GM19397 (cell line): ENCODE measurements at regions not wholly inside any gene's neighbourhood (a gene's known extent, or its start where the extent isn't known, plus 50 kb on each side); places are given as distances from the start of the nearest gene placed in this dataset.
"Not testable (repeated sequence)": the region's sequence is repeated elsewhere in the genome, so short reads cannot be mapped to it uniquely, and the experiment has no call there.

Experiments used
- ATAC-seq: cut with Tn5 transposase; IDR thresholded peaks from one replicate; pipeline ENCODE4 v1.9.1; 2021; ENCODE audit warnings: mild to moderate bottlenecking, moderate library complexity; ENCODE audit not compliant: unreplicated experiment

GRCh38 chr17:31686495-31686894, 172.5 kb downstream of the COPRS start:
- no peak for ATAC-seq

- no peak for ATAC-seq
These were observed 174.1 kb downstream of the COPRS start for GRCh38 chr17:31684901-31685300.

- ATAC-seq, result no peak
These were observed 178.9 kb downstream of the COPRS start for GRCh38 chr17:31680126-31680525.

GRCh38 chr17:31679667-31680066, 179.4 kb downstream of the COPRS start:
- ATAC-seq, result no peak

GRCh38 chr17:31678431-31678830, 180.6 kb downstream of the COPRS start:
- ATAC-seq, result no peak

GRCh38 chr17:31677681-31678080, 181.4 kb downstream of the COPRS start:
- ATAC-seq, result no peak

GRCh38 chr17:31677036-31677435, 182.0 kb downstream of the COPRS start:
- ATAC-seq, result no peak

- not testable (repeated sequence) for ATAC-seq
These were observed 183.7 kb downstream of the COPRS start for GRCh38 chr17:31675392-31675791.

GRCh38 chr17:31674717-31675349, 184.2 kb downstream of the COPRS start:
- ATAC-seq, result no peak

- no peak for ATAC-seq
These were observed 184.7 kb downstream of the COPRS start for GRCh38 chr17:31674305-31674704.

GRCh38 chr17:31673076-31673475, 186.0 kb downstream of the COPRS start:
- no peak for ATAC-seq

GRCh38 chr17:31672161-31672819, 186.8 kb downstream of the COPRS start:
- ATAC-seq, result no peak

GRCh38 chr17:31663576-31663975, 195.5 kb downstream of the COPRS start:
- ATAC-seq, result no peak

- no peak for ATAC-seq
These were observed 198.4 kb downstream of the COPRS start for GRCh38 chr17:31660684-31661083.

- no peak for ATAC-seq
These were observed 201.2 kb downstream of the COPRS start for GRCh38 chr17:31657876-31658275.

- ATAC-seq, result no peak
These were observed 204.1 kb downstream of the COPRS start for GRCh38 chr17:31654936-31655335.

GRCh38 chr17:31653691-31654090, 205.4 kb downstream of the COPRS start:
- ATAC-seq, result no peak

GRCh38 chr17:31650756-31651520, 208.1 kb downstream of the COPRS start:
- no peak for ATAC-seq

- ATAC-seq, result no peak
These were observed 209.7 kb downstream of the COPRS start for GRCh38 chr17:31649302-31649701.

GRCh38 chr17:31647661-31648060, 211.4 kb downstream of the COPRS start:
- ATAC-seq, result no peak

- no peak for ATAC-seq
These were observed 212.4 kb downstream of the COPRS start for GRCh38 chr17:31646642-31647041.

- no peak for ATAC-seq
These were observed 213.7 kb downstream of the COPRS start for GRCh38 chr17:31645351-31645750.
